Kidney (tissue), 13 donors: ENCODE measurements at regions not wholly inside any gene's neighbourhood (a gene's known extent, or its start where the extent isn't known, plus 50 kb on each side); places are given as distances from the start of the nearest gene placed in this dataset.

Source experiments
- DNase-seq, 5 donors: peaks; one replicate each; pipeline ENCODE4 v3.0.0-alpha.2; 2013 to 2020
- FAIRE-seq: peaks from 2 replicates; lab custom pipeline; 2012; peaks lifted over from hg19 to GRCh38; lab: Jason Lieb, UNC
- H3K27ac ChIP-seq, 2 donors: one replicate each; pipeline ENCODE4 v1.7.0; 2013; ENCODE audit warnings: low read depth in 2 of 2, low read length in 2 of 2, inconsistent platforms in 1 of 2
- H3K27me3 ChIP-seq: one replicate; pipeline ENCODE4 v1.7.1; 2013; ENCODE audit warnings: low read length, inconsistent platforms; ENCODE audit not compliant: control insufficient read depth, insufficient read depth
- H3K36me3 ChIP-seq, 3 donors: one replicate each; pipeline versions ENCODE4 v1.7.0 to v1.7.1; 2013; ENCODE audit warnings: low read length in 3 of 3, control low read depth in 1 of 3, inconsistent platforms in 1 of 3; ENCODE audit not compliant: insufficient read depth in 3 of 3, control insufficient read depth in 2 of 3
- H3K4me1 ChIP-seq, 3 donors: one replicate each; pipeline versions ENCODE4 v1.7.0 to v1.7.1; 2013; ENCODE audit warnings: low read length in 3 of 3, inconsistent platforms in 1 of 3, low read depth in 1 of 3; ENCODE audit not compliant: control insufficient read depth in 2 of 3, insufficient read depth in 2 of 3
- H3K4me3 ChIP-seq, 3 donors: one replicate each; pipeline versions ENCODE4 v1.7.0 to v1.8.1; 2013; ENCODE audit warnings: low read length in 3 of 3, control low read depth in 1 of 3, inconsistent platforms in 1 of 3
- H3K9ac ChIP-seq, 3 donors: one replicate each; pipeline versions ENCODE4 v1.7.0 to v1.7.1; 2013; ENCODE audit warnings: low read length in 3 of 3, control low read depth in 1 of 3, inconsistent platforms in 1 of 3
- H3K9me3 ChIP-seq, 3 donors: one replicate each; pipeline versions ENCODE4 v1.7.0 to v1.7.1; 2013; ENCODE audit warnings: low read length in 3 of 3, control low read depth in 1 of 3, inconsistent platforms in 1 of 3; ENCODE audit not compliant: control insufficient read depth in 2 of 3, insufficient read depth in 1 of 3
- CTCF ChIP-seq: IDR thresholded peaks from 3 replicates; pipeline ENCODE4 v1.5.1; 2012; ENCODE audit warnings: mild to moderate bottlenecking, moderate library complexity, borderline replicate concordance; ENCODE audit not compliant: insufficient read depth; ENCODE audit errors: extremely low read depth
- intact Hi-C: fragments of 100-400 bp; cut with DNase I; formaldehyde crosslinking; loops from one replicate; pipeline ENCODE4 v1.11.1; 2022
- donor health status: control.
- donor health status: control.
- donor health status: control.
- donor health status: control.
- donor health status: control.
- donor health status: DM: yes; HTN: yes; CAD: no.
- donor health status: Normal renal cell carcinoma (clear cell type).

- H3K27me3 ChIP-seq: no peaks in the 10 kb centered on the region
- no peak for FAIRE-seq
- H3K4me1 ChIP-seq: no peaks in the 10 kb centered on the region
- DNase-seq: no peak
- no peak overlapping the region for H3K9ac ChIP-seq
- no peak overlapping the region for H3K4me3 ChIP-seq
- no peaks in the 10 kb centered on the region for H3K9me3 ChIP-seq
- intact Hi-C loops: no loop called here
- no peaks in the 10 kb centered on the region for H3K36me3 ChIP-seq
- no peak for TF ChIP-seq CTCF
- H3K27ac ChIP-seq: no peak overlapping the region
Measured at GRCh38 chr7:28231176-28231575, 50.6 kb upstream of the JAZF1 start.

- FAIRE-seq: no peak
- no peaks in the 10 kb centered on the region for H3K4me1 ChIP-seq
- DNase-seq: no peak
- no peak overlapping the region for H3K4me3 ChIP-seq
- no peaks in the 10 kb centered on the region for H3K36me3 ChIP-seq
- intact Hi-C loops: no loop called here
- no peak for TF ChIP-seq CTCF
- H3K9ac ChIP-seq: no peak overlapping the region
- H3K9me3 ChIP-seq: no peaks in the 10 kb centered on the region
- H3K27ac ChIP-seq: no peak overlapping the region
- no peaks in the 10 kb centered on the region for H3K27me3 ChIP-seq
Measured at GRCh38 chr7:28236560-28236959, 56.0 kb upstream of the JAZF1 start.

- Histone ChIP-seq H3K9ac (no peak overlapping the region), H3K9me3 (no peaks in the 10 kb centered on the region), H3K36me3 (no peaks in the 10 kb centered on the region), H3K27me3 (no peaks in the 10 kb centered on the region), H3K4me1 (no peaks in the 10 kb centered on the region), H3K4me3 (no peak overlapping the region), H3K27ac (no peak overlapping the region)
- FAIRE-seq (no peak), DNase-seq (no peak)
- no peak for TF ChIP-seq CTCF
- intact Hi-C loops: no loop called here
Measured at GRCh38 chr7:28237363-28237762, 56.8 kb upstream of the JAZF1 start.

- intact Hi-C loops: no loop called here
- Histone ChIP-seq H3K9me3 (no peaks in the 10 kb centered on the region), H3K9ac (no peak overlapping the region), H3K4me1 (no peaks in the 10 kb centered on the region), H3K27me3 (no peaks in the 10 kb centered on the region), H3K27ac (no peak overlapping the region), H3K4me3 (no peak overlapping the region), H3K36me3 (no peaks in the 10 kb centered on the region)
- no peak for FAIRE-seq
- no peak for DNase-seq
- no peak for TF ChIP-seq CTCF
Measured at GRCh38 chr7:28239823-28240204, 59.2 kb upstream of the JAZF1 start.
